NT2/D1 (cell line): ENCODE measurements at regions not wholly inside any gene's neighbourhood (a gene's known extent, or its start where the extent isn't known, plus 50 kb on each side); places are given as distances from the start of the nearest gene placed in this dataset.

Source experiments
- DNase-seq: peaks from one replicate; pipeline ENCODE4 v3.0.0-alpha.2; 2011; ENCODE audit warnings: low read depth, low spot score
- H3K27me3 ChIP-seq: 2 replicates; pipeline ENCODE4 v1.6.0; 2011; ENCODE audit warnings: mild to moderate bottlenecking; ENCODE audit not compliant: insufficient read length, insufficient read depth
- H3K36me3 ChIP-seq: 2 replicates; pipeline ENCODE4 v1.6.1; 2011; ENCODE audit warnings: mild to moderate bottlenecking, low read length, mixed read lengths; ENCODE audit not compliant: insufficient read depth, insufficient read length
- H3K4me1 ChIP-seq: 2 replicates; pipeline ENCODE4 v1.5.1; 2011; ENCODE audit not compliant: insufficient read depth, insufficient read length
- H3K4me3 ChIP-seq: 2 replicates; pipeline ENCODE4 v1.5.1; 2011; ENCODE audit warnings: low read depth; ENCODE audit not compliant: insufficient read length
- H3K9ac ChIP-seq: 2 replicates; pipeline ENCODE4 v1.6.0; 2011; ENCODE audit warnings: low read depth; ENCODE audit not compliant: insufficient read length
- H3K9me3 ChIP-seq: 2 replicates; pipeline ENCODE4 v1.5.1; 2011; ENCODE audit warnings: mild to moderate bottlenecking, low read length; ENCODE audit not compliant: insufficient read depth
- SUZ12 ChIP-seq: IDR thresholded peaks from 2 replicates; pipeline ENCODE4 v1.6.1; 2011; ENCODE audit not compliant: insufficient read length, insufficient read depth; ENCODE audit errors: extremely low read depth
- YY1 ChIP-seq: IDR thresholded peaks from 2 replicates; pipeline ENCODE4 v1.6.1; 2011; ENCODE audit not compliant: insufficient read length, insufficient read depth
- ZNF274 ChIP-seq: IDR thresholded peaks from 2 replicates; pipeline ENCODE4 v1.6.1; 2011; ENCODE audit warnings: mild to moderate bottlenecking, low read depth, low read length

- Histone ChIP-seq H3K4me1 (no peaks in the 10 kb centered on the region), H3K36me3 (no peaks in the 10 kb centered on the region), H3K9me3 (no peaks in the 10 kb centered on the region), H3K27me3 (no peaks in the 10 kb centered on the region), H3K4me3 (no peak overlapping the region), H3K9ac (no peak overlapping the region)
- DNase-seq = no peak
- no peak for TF ChIP-seq ZNF274
- TF ChIP-seq YY1 = no peak
- TF ChIP-seq SUZ12 = no peak
Observed at GRCh38 chr7:115638853-115639252, 391.7 kb downstream of the TFEC start.

- Histone ChIP-seq H3K36me3 (no peaks in the 10 kb centered on the region), H3K4me3 (no peak overlapping the region), H3K9me3 (no peaks in the 10 kb centered on the region), H3K9ac (no peak overlapping the region), H3K27me3 (no peaks in the 10 kb centered on the region), H3K4me1 (no peaks in the 10 kb centered on the region)
- no peak for DNase-seq
- TF ChIP-seq ZNF274 (no peak), YY1 (no peak), SUZ12 (no peak)
Observed at GRCh38 chr7:115637128-115637527, 393.4 kb downstream of the TFEC start.

DNA sequence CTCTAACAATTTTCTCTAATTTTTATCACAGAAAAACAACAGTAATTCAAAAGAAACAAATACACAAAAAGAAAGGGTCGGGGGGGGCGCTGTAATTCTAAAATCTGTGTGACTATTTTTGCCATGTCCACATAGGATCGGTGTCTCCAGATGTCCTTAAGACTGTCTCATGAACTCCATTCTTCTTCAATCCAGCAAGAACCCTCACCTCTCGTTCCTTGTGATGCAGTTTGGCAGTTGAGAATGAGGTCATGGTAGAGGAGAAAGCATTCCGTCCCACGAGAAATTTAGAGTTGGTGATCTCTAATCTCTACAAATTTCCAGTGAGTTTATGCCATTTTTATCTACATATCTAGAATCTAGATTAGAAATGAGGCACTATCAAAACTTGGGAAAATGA, 394.7 kb downstream of the TFEC start:
- Histone ChIP-seq H3K4me1 (no peaks in the 10 kb centered on the region), H3K9me3 (no peaks in the 10 kb centered on the region), H3K4me3 (no peak overlapping the region), H3K27me3 (no peaks in the 10 kb centered on the region), H3K9ac (no peak overlapping the region), H3K36me3 (no peaks in the 10 kb centered on the region)
- no peak for DNase-seq
- TF ChIP-seq SUZ12 (no peak), YY1 (no peak), ZNF274 (no peak)

DNA sequence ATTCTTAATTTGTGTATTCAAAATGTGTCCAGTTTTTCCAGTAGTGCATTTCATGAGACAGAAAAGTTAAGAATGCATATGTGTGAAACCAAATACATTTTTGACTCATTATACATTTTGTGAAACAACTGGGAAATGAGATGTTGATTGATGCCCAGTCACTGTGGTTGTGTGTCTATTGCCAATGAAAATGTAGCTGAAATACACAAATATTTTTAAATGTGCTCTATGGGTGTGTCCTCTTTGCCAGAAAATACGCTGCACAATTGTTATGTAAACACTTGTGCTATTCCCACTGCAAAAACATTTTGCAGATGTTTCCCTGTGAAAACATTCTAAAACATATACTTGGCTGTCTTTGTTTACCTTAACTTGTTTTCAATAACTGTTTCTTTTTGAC, 395.2 kb downstream of the TFEC start:
- no peak overlapping the region for H3K4me3 ChIP-seq
- H3K9me3 ChIP-seq = no peaks in the 10 kb centered on the region
- no peaks in the 10 kb centered on the region for H3K36me3 ChIP-seq
- H3K27me3 ChIP-seq = no peaks in the 10 kb centered on the region
- H3K4me1 ChIP-seq = no peaks in the 10 kb centered on the region
- DNase-seq = no peak
- TF ChIP-seq ZNF274 (no peak), YY1 (no peak), SUZ12 (no peak)
- H3K9ac ChIP-seq = no peak overlapping the region

DNA sequence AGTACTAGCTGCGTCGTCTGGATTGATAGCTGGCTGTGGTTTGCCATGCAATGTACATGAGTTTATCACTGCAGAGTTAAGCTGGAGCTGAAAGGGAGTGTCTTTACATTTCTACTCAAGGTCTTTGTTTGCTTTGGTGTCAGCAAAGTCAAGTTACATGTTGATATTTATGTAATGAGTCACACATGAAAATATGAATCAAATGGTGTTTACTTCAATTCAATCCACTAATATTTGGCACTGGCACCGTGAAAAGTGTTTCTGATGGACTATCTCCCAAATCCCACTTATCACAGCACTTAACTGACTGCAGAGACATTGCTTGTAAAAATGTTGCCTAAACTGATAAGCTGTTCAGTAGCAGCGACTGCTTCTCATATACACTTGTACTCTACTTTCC, 395.9 kb downstream of the TFEC start:
- Histone ChIP-seq H3K4me1 (no peaks in the 10 kb centered on the region), H3K27me3 (no peaks in the 10 kb centered on the region), H3K4me3 (no peak overlapping the region), H3K36me3 (no peaks in the 10 kb centered on the region), H3K9me3 (no peaks in the 10 kb centered on the region), H3K9ac (no peak overlapping the region)
- TF ChIP-seq SUZ12 (no peak), ZNF274 (no peak), YY1 (no peak)
- no peak for DNase-seq

DNA sequence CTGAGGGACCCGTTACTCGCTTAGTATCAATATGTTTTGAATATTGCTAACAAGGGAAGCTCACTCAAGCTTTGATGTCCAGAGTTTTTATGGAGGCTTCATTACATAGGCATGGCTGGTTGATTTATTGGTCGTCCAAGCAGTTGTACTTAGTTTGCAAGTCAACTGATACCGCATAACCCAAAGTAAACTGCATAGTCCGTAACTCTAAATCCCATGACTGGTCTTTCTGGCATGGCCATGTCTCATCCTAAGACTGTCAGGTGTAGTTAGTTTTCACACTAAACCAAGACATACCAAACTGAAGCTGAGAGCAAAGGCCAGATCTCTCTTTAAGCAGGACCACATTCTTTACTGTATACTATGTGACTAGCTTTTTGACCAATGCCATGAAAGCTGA, 397.9 kb downstream of the TFEC start:
- Histone ChIP-seq H3K4me3 (no peak overlapping the region), H3K27me3 (no peaks in the 10 kb centered on the region), H3K9me3 (no peaks in the 10 kb centered on the region), H3K36me3 (no peaks in the 10 kb centered on the region), H3K4me1 (no peaks in the 10 kb centered on the region), H3K9ac (no peak overlapping the region)
- TF ChIP-seq YY1 (no peak), ZNF274 (no peak), SUZ12 (no peak)
- DNase-seq = no peak

DNA sequence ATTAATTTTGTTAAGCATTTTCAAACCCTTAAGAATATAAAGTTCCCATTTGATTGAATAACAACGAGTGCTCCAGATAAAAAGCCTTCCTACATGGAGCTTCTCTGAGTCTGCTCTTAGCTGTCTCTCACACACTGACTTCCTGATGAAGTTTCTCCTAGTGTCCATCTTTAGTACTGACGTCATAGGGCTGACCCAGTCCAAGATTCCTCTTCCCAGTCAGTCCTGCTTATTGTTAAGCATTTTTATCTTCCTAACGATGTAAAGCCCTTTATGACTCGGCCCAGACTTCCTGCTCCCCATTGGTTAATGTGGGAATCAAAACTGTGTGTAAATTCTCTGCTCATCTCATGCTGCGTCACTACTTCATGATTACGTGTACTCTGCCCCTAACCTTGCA, 398.8 kb downstream of the TFEC start:
- Histone ChIP-seq H3K9ac (no peak overlapping the region), H3K36me3 (no peaks in the 10 kb centered on the region), H3K9me3 (no peaks in the 10 kb centered on the region), H3K4me1 (no peaks in the 10 kb centered on the region), H3K27me3 (no peaks in the 10 kb centered on the region), H3K4me3 (no peak overlapping the region)
- DNase-seq = no peak
- no peak for TF ChIP-seq ZNF274

DNA sequence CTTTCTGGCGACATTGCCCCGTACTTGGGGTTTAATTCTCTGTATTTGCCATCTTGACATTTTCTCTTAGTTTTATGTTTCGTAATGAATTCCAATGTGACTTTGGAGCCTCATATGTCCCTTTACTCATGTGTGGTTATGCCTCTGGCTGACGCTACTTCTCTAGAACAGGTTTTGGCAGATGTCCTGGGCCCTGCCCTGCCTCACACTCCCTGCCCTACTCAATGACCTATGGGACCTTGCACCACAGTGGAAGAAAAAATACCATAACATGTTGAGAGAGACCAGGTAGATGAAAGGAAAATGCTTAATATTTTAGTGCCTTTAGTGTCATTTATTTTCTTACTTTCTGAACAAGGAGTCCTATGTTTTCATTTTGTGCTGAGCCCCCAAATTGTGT, 400.5 kb downstream of the TFEC start:
- no peak for TF ChIP-seq ZNF274
- no peak for TF ChIP-seq YY1
- no peak for TF ChIP-seq SUZ12
- no peak overlapping the region for H3K4me3 ChIP-seq
- H3K36me3 ChIP-seq = no peaks in the 10 kb centered on the region
- H3K9me3 ChIP-seq = no peaks in the 10 kb centered on the region
- H3K4me1 ChIP-seq = no peaks in the 10 kb centered on the region
- H3K27me3 ChIP-seq = no peaks in the 10 kb centered on the region
- H3K9ac ChIP-seq = no peak overlapping the region
- no peak for DNase-seq
